Naive thymus-derived CD8-positive, alpha-beta T cell (primary cell): ENCODE measurements at regions not wholly inside any gene's neighbourhood (a gene's known extent, or its start where the extent isn't known, plus 50 kb on each side); places are given as distances from the start of the nearest gene placed in this dataset.
"Not testable (repeated sequence)": the region's sequence is repeated elsewhere in the genome, so short reads cannot be mapped to it uniquely, and the experiment has no call there.

Experiments used
- ATAC-seq, 2 donors: fragments of 150-1000 bp; cut with Tn5 transposase in 1 of 2; sonication (Bioruptor Pico), chemical (Tn5 transposase) in 1 of 2; 1 replicate in 1 of 2; 2 replicates in 1 of 2; pipeline ENCODE4 v1.10.0; 2021; ENCODE audit warnings: mild to moderate bottlenecking in 2 of 2, moderate library complexity in 2 of 2
- POLR2A ChIA-PET: fragments of 350-600 bp; sonication (Branson Sonifier 250); formaldehyde crosslinking; loops from one replicate; lab custom pipeline; 2021; ENCODE audit warnings: antibody characterized with exemption; lab: Charles Lee
- DNase-seq, 10 donors: peaks; one replicate each; pipeline versions ENCODE4 v3.0.0 to v3.0.0-alpha.2; 2020 to 2022
- H3K27ac Mint-ChIP-seq, 10 donors: one replicate each; pipeline ENCODE4 v1.8.0; 2020 to 2022; ENCODE audit warnings: mild to moderate bottlenecking in 10 of 10, mixed read lengths in 10 of 10, moderate library complexity in 4 of 10, inconsistent platforms in 1 of 10
- H3K27me3 Mint-ChIP-seq, 5 donors: one replicate each; pipeline ENCODE4 v1.8.0; 2021 to 2022; ENCODE audit warnings: mixed read lengths in 5 of 5
- H3K36me3 Mint-ChIP-seq, 3 donors: one replicate each; pipeline ENCODE4 v1.8.0; 2020 to 2022; ENCODE audit warnings: mixed read lengths in 3 of 3, mild to moderate bottlenecking in 2 of 3, inconsistent platforms in 1 of 3
- H3K4me1 Mint-ChIP-seq, 4 donors: one replicate each; pipeline ENCODE4 v1.8.0; 2021 to 2022; ENCODE audit warnings: mixed read lengths in 4 of 4
- H3K4me3 Mint-ChIP-seq, 10 donors: one replicate each; pipeline ENCODE4 v1.8.0; 2020 to 2022; ENCODE audit warnings: mild to moderate bottlenecking in 10 of 10, mixed read lengths in 10 of 10, moderate library complexity in 6 of 10, inconsistent platforms in 1 of 10
- H3K9me3 Mint-ChIP-seq, 9 donors: one replicate each; pipeline ENCODE4 v1.8.0; 2020 to 2022; ENCODE audit warnings: mixed read lengths in 9 of 9, mild to moderate bottlenecking in 3 of 9, inconsistent platforms in 1 of 9, moderate library complexity in 1 of 9

- POLR2A ChIA-PET: no interaction called here
- Mint-ChIP-seq H3K9me3 (peaks cover 0 to 16% (median 0%) of the 10 kb centered on the region in 9 donors), H3K4me1 (no peaks in the 10 kb centered on the region), H3K36me3 (no peaks in the 10 kb centered on the region), H3K4me3 (no peak overlapping the region), H3K27ac (no peak overlapping the region), H3K27me3 (peaks cover 0 to 3% (median 0%) of the 10 kb centered on the region in 5 donors)
- no peak for ATAC-seq
- no peak for DNase-seq
Observed at GRCh38 chr4:176607807-176608206, 184.9 kb downstream of the VEGFC start.

GRCh38 chr4:176608346-176608745, 184.4 kb downstream of the VEGFC start:
- POLR2A ChIA-PET: interaction anchor here (0.6 kb wide), 1 partner anchor 8 kb away, joined by 3 read pairs; no protein-coding TSS in a partner anchor

GRCh38 chr4:176610594-176610993, 182.1 kb downstream of the VEGFC start:
- H3K27me3 Mint-ChIP-seq: peaks cover 0 to 3% (median 0%) of the 10 kb centered on the region in 5 donors
- H3K36me3 Mint-ChIP-seq: no peaks in the 10 kb centered on the region
- H3K4me3 Mint-ChIP-seq: no peak overlapping the region
- DNase-seq: no peak
- ATAC-seq: no peak
- H3K4me1 Mint-ChIP-seq: no peaks in the 10 kb centered on the region
- no peak overlapping the region for H3K27ac Mint-ChIP-seq
- H3K9me3 Mint-ChIP-seq: peaks cover 0 to 14% (median 3%) of the 10 kb centered on the region in 9 donors
- POLR2A ChIA-PET: no interaction called here

More at GRCh38 chr4:176608346-176608745, 184.4 kb downstream of the VEGFC start:
- Mint-ChIP-seq H3K36me3 (no peaks in the 10 kb centered on the region), H3K9me3 (peaks cover 0 to 16% (median 0%) of the 10 kb centered on the region in 9 donors), H3K27me3 (peaks cover 0 to 3% (median 0%) of the 10 kb centered on the region in 5 donors), H3K4me3 (no peak overlapping the region), H3K27ac (no peak overlapping the region), H3K4me1 (no peaks in the 10 kb centered on the region)
- ATAC-seq: no peak
- no peak for DNase-seq

- H3K4me3 Mint-ChIP-seq: no peak overlapping the region
- no peaks in the 10 kb centered on the region for H3K4me1 Mint-ChIP-seq
- H3K27ac Mint-ChIP-seq: no peak overlapping the region
- POLR2A ChIA-PET: no interaction called here
- H3K36me3 Mint-ChIP-seq: no peaks in the 10 kb centered on the region
- H3K9me3 Mint-ChIP-seq: peaks cover 0 to 12% (median 3%) of the 10 kb centered on the region in 9 donors
- ATAC-seq (no peak), DNase-seq (no peak)
- peaks cover 0 to 3% (median 0%) of the 10 kb centered on the region in 5 donors for H3K27me3 Mint-ChIP-seq
Observed at GRCh38 chr4:176611381-176611780, 181.3 kb downstream of the VEGFC start.

GRCh38 chr4:176611951-176612350, 180.8 kb downstream of the VEGFC start:
- Mint-ChIP-seq H3K27me3 (peaks cover 0 to 3% (median 0%) of the 10 kb centered on the region in 5 donors), H3K4me1 (no peaks in the 10 kb centered on the region), H3K4me3 (no peak overlapping the region), H3K27ac (no peak overlapping the region), H3K9me3 (peaks cover 0 to 12% (median 3%) of the 10 kb centered on the region in 9 donors), H3K36me3 (no peaks in the 10 kb centered on the region)
- DNase-seq (no peak), ATAC-seq (no peak)
- POLR2A ChIA-PET: no interaction called here

GRCh38 chr4:176614793-176615192, 177.9 kb downstream of the VEGFC start:
- ATAC-seq: no peak
- Mint-ChIP-seq H3K4me3 (no peak overlapping the region), H3K27me3 (peaks cover 0 to 12% (median 3%) of the 10 kb centered on the region in 5 donors), H3K9me3 (peaks cover 0 to 8% (median 0%) of the 10 kb centered on the region in 9 donors), H3K27ac (no peak overlapping the region), H3K36me3 (no peaks in the 10 kb centered on the region), H3K4me1 (no peaks in the 10 kb centered on the region)
- DNase-seq: no peak
- POLR2A ChIA-PET: no interaction called here

- H3K4me3 Mint-ChIP-seq: no peak overlapping the region
- peaks cover 0 to 12% (median 3%) of the 10 kb centered on the region in 5 donors for H3K27me3 Mint-ChIP-seq
- POLR2A ChIA-PET: interaction anchor here (0.7 kb wide), 1 partner anchor 8 kb away, joined by 3 read pairs; no protein-coding TSS in a partner anchor
- DNase-seq: no peak
- H3K27ac Mint-ChIP-seq: no peak overlapping the region
- H3K4me1 Mint-ChIP-seq: no peaks in the 10 kb centered on the region
- ATAC-seq: no peak
- peaks cover 0 to 11% (median 2%) of the 10 kb centered on the region in 9 donors for H3K9me3 Mint-ChIP-seq
- no peaks in the 10 kb centered on the region for H3K36me3 Mint-ChIP-seq
Observed at GRCh38 chr4:176616151-176616550, 176.6 kb downstream of the VEGFC start.

GRCh38 chr4:176618138-176618537, 174.6 kb downstream of the VEGFC start:
- Mint-ChIP-seq H3K4me3 (no peak overlapping the region), H3K9me3 (peaks cover 0 to 6% (median 2%) of the 10 kb centered on the region in 9 donors), H3K36me3 (no peaks in the 10 kb centered on the region), H3K27me3 (peaks cover 0 to 12% (median 1%) of the 10 kb centered on the region in 5 donors), H3K27ac (no peak overlapping the region), H3K4me1 (no peaks in the 10 kb centered on the region)
- ATAC-seq (no peak), DNase-seq (no peak)
- POLR2A ChIA-PET: no interaction called here

GRCh38 chr4:176619430-176619829, 173.3 kb downstream of the VEGFC start:
- H3K4me1 Mint-ChIP-seq: no peaks in the 10 kb centered on the region
- no peaks in the 10 kb centered on the region for H3K36me3 Mint-ChIP-seq
- no peak overlapping the region for H3K4me3 Mint-ChIP-seq
- H3K27me3 Mint-ChIP-seq: peaks cover 0 to 12% (median 1%) of the 10 kb centered on the region in 5 donors
- H3K27ac Mint-ChIP-seq: no peak overlapping the region
- peaks cover 0 to 6% (median 2%) of the 10 kb centered on the region in 9 donors for H3K9me3 Mint-ChIP-seq
- POLR2A ChIA-PET: no interaction called here
- no peak for ATAC-seq
- DNase-seq: no peak

- H3K4me3 Mint-ChIP-seq: no peak overlapping the region
- POLR2A ChIA-PET: no interaction called here
- no peak overlapping the region for H3K27ac Mint-ChIP-seq
- DNase-seq (no peak), ATAC-seq (no peak)
- peaks cover 0 to 12% (median 1%) of the 10 kb centered on the region in 5 donors for H3K27me3 Mint-ChIP-seq
- H3K9me3 Mint-ChIP-seq: peaks cover 0 to 9% (median 2%) of the 10 kb centered on the region in 9 donors
- H3K36me3 Mint-ChIP-seq: no peaks in the 10 kb centered on the region
- no peaks in the 10 kb centered on the region for H3K4me1 Mint-ChIP-seq
Observed at GRCh38 chr4:176622251-176622948, 170.3 kb downstream of the VEGFC start.

GRCh38 chr4:176624983-176625610, 167.6 kb downstream of the VEGFC start:
- H3K9me3 Mint-ChIP-seq, POLR2A ChIA-PET, H3K36me3 Mint-ChIP-seq, ATAC-seq, H3K27me3 Mint-ChIP-seq, DNase-seq, H3K4me3 Mint-ChIP-seq, H3K27ac Mint-ChIP-seq, H3K4me1 Mint-ChIP-seq: not testable (repeated sequence)

- Mint-ChIP-seq H3K27me3 (no peaks in the 10 kb centered on the region), H3K4me1 (no peaks in the 10 kb centered on the region), H3K4me3 (no peak overlapping the region), H3K36me3 (no peaks in the 10 kb centered on the region), H3K9me3 (peaks cover 0 to 9% (median 4%) of the 10 kb centered on the region in 9 donors), H3K27ac (no peak overlapping the region)
- DNase-seq (no peak), ATAC-seq (no peak)
- POLR2A ChIA-PET: no interaction called here
Observed at GRCh38 chr4:176627916-176628315, 164.8 kb downstream of the VEGFC start.

- peaks cover 0 to 9% (median 4%) of the 10 kb centered on the region in 9 donors for H3K9me3 Mint-ChIP-seq
- no peak for ATAC-seq
- no peaks in the 10 kb centered on the region for H3K36me3 Mint-ChIP-seq
- no peak overlapping the region for H3K4me3 Mint-ChIP-seq
- peaks cover 0 to 4% (median 0%) of the 10 kb centered on the region in 5 donors for H3K27me3 Mint-ChIP-seq
- no peak overlapping the region for H3K27ac Mint-ChIP-seq
- DNase-seq: no peak
- no peaks in the 10 kb centered on the region for H3K4me1 Mint-ChIP-seq
- POLR2A ChIA-PET: no interaction called here
Observed at GRCh38 chr4:176631611-176632010, 161.1 kb downstream of the VEGFC start.
